GM23248 (cell line): ENCODE measurements at regions not wholly inside any gene's neighbourhood (a gene's known extent, or its start where the extent isn't known, plus 50 kb on each side); places are given as distances from the start of the nearest gene placed in this dataset.

Source experiments
- DNase-seq: peaks from one replicate; pipeline ENCODE4 v3.0.0-alpha.2; 2015
- H2AFZ ChIP-seq: fragments of 200-600 bp; sonication (generic); 2 replicates; pipeline ENCODE4 v1.6.1; 2016; ENCODE audit warnings: antibody characterized with exemption
- H3F3A ChIP-seq: fragments of 200-600 bp; sonication (generic); 2 replicates; pipeline ENCODE4 v1.6.1; 2016; ENCODE audit warnings: mild to moderate bottlenecking, antibody characterized with exemption, mixed run types; ENCODE audit not compliant: insufficient read depth
- H3K27ac ChIP-seq: fragments of 200-600 bp; sonication (generic); 2 replicates; pipeline ENCODE4 v1.5.1; 2016; ENCODE audit warnings: mild to moderate bottlenecking
- H3K27me3 ChIP-seq: fragments of 200-600 bp; sonication (generic); replicated peaks from 2 replicates; pipeline ENCODE4 v1.6.1; 2016; ENCODE audit warnings: mild to moderate bottlenecking; ENCODE audit not compliant: insufficient read depth
- H3K36me3 ChIP-seq: fragments of 200-600 bp; sonication (generic); 2 replicates; pipeline ENCODE4 v1.6.1; 2016; ENCODE audit warnings: low read depth, mild to moderate bottlenecking
- H3K4me1 ChIP-seq: fragments of 200-600 bp; sonication (generic); 2 replicates; pipeline ENCODE4 v1.6.1; 2016; ENCODE audit warnings: mild to moderate bottlenecking; ENCODE audit not compliant: insufficient read depth
- H3K4me2 ChIP-seq: fragments of 200-600 bp; sonication (generic); one replicate; pipeline ENCODE4 v1.6.1; 2016; ENCODE audit warnings: mild to moderate bottlenecking; ENCODE audit not compliant: unreplicated experiment
- H3K4me3 ChIP-seq: fragments of 200-600 bp; sonication (generic); 2 replicates; pipeline ENCODE4 v1.5.1; 2016; ENCODE audit warnings: mild to moderate bottlenecking
- H3K79me2 ChIP-seq: fragments of 200-600 bp; sonication (generic); 2 replicates; pipeline ENCODE4 v1.6.1; 2016; ENCODE audit warnings: mild to moderate bottlenecking; ENCODE audit not compliant: insufficient read depth
- H3K9ac ChIP-seq: fragments of 200-600 bp; sonication (generic); 2 replicates; pipeline ENCODE4 v1.6.1; 2016; ENCODE audit warnings: mild to moderate bottlenecking
- H3K9me2 ChIP-seq: fragments of 200-600 bp; sonication (generic); 2 replicates; pipeline ENCODE4 v1.6.1; 2016; ENCODE audit warnings: mixed run types, mild to moderate bottlenecking, moderate library complexity; ENCODE audit not compliant: insufficient read depth
- H3K9me3 ChIP-seq: fragments of 200-600 bp; sonication (generic); one replicate; pipeline ENCODE4 v1.6.1; 2017; ENCODE audit warnings: low read depth
- H4K20me1 ChIP-seq: fragments of 200-600 bp; sonication (generic); 2 replicates; pipeline ENCODE4 v1.6.0; 2016; ENCODE audit not compliant: insufficient read depth
- EZH2 ChIP-seq: fragments of 200-600 bp; sonication (generic); IDR thresholded peaks from 2 replicates; pipeline ENCODE4 v1.6.1; 2018; ENCODE audit warnings: antibody characterized with exemption, mild to moderate bottlenecking; ENCODE audit not compliant: insufficient read depth, poor library complexity, severe bottlenecking
- EZH2phosphoT487 ChIP-seq: fragments of 200-600 bp; sonication (generic); IDR thresholded peaks from 2 replicates; pipeline ENCODE4 v1.6.1; 2018; ENCODE audit warnings: antibody characterized with exemption, moderate library complexity, mild to moderate bottlenecking, low read depth; ENCODE audit not compliant: insufficient read depth
- WGBS, 2 experiments: methylation state at CpG; one replicate each; pipeline ENCODE4 v1.1.6; 2015 to 2017; ENCODE audit warnings: low lambda C conversion rate in 2 of 2, low coverage in 1 of 2; ENCODE audit errors: missing lambda C conversion rate in 2 of 2; 5-methylcytosine and 5-hydroxymethylcytosine counted together
- in situ Hi-C: fragments of 300-500 bp; cut with MboI; formaldehyde crosslinking; loops from 2 replicates; pipeline ENCODE4 v1.15.0; 2020

DNA sequence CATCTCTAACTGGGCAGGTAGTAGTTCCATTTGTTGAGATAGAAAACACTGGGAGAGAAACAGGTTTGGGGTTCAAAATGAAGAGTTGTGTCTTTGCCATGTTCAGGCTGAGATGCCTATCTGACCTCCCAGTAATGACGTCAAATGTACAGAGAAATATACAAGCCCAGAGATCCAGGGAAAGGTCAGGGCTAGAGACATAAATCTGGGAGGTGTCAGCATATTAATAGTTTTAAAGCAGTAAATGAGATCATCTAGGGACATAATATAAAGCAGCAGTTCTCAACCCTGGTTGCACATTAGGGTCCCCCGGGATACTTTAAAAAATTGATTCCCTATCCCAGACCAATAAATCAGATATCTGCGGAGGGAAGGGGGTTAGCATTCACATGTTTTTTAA lies 501.5 kb downstream of the UQCRFS1 start:
- peaks cover 16% of the 10 kb centered on the region for H3K27me3 ChIP-seq
- H3F3A ChIP-seq: no peaks in the 10 kb centered on the region
- H3K36me3 ChIP-seq: no peaks in the 10 kb centered on the region
- H3K4me2 ChIP-seq: no peak overlapping the region
- H3K4me1 ChIP-seq: no peaks in the 10 kb centered on the region
- H3K4me3 ChIP-seq: no peak overlapping the region
- no peak for DNase-seq
- H2AFZ ChIP-seq: no peak overlapping the region
- 7% methylated on average over 3 of the region's 3 CpGs for WGBS, 2 experiments
- H3K9ac ChIP-seq: no peak overlapping the region
- no peak overlapping the region for H3K27ac ChIP-seq
- no peaks in the 10 kb centered on the region for H4K20me1 ChIP-seq
- no peaks in the 10 kb centered on the region for H3K9me2 ChIP-seq
- no peaks in the 10 kb centered on the region for H3K79me2 ChIP-seq
- no peak for TF ChIP-seq EZH2phosphoT487
- no peak for TF ChIP-seq EZH2
- in situ Hi-C loops: loop anchor here (25.0 kb wide), 1 partner anchor 749 kb away; no protein-coding TSS in a partner anchor
- no peaks in the 10 kb centered on the region for H3K9me3 ChIP-seq

DNA sequence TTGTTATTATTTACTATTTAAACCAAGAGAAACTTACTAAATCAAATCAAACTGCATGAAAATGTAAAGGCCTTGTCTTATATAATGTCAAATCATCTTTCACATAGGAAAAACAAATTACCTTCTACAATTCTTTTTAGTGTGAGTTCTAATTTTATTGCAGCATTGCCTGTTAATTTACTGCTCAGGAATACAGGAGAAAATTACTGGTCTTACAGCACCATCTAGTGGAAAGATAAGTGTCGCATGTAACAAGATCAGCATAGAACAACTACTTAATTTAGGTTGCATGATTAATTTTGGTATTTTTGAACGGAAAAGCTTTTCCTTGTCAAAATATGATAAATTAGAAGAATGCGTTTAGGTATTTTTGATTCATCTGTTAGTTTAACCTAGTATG lies 502.7 kb downstream of the UQCRFS1 start:
- WGBS, 2 experiments: 0% methylated on average over 3 of the region's 3 CpGs
- Histone ChIP-seq H3K79me2 (no peaks in the 10 kb centered on the region), H2AFZ (no peak overlapping the region), H3K9me3 (no peaks in the 10 kb centered on the region), H3K4me3 (no peak overlapping the region), H3K36me3 (no peaks in the 10 kb centered on the region), H3F3A (peaks cover 2% of the 10 kb centered on the region; the same call in 1 of the 2 replicates), H3K27ac (no peak overlapping the region), H3K4me2 (no peak overlapping the region), H3K9ac (no peak overlapping the region), H3K27me3 (peaks cover 12% of the 10 kb centered on the region), H4K20me1 (no peaks in the 10 kb centered on the region), H3K4me1 (peaks cover 7% of the 10 kb centered on the region), H3K9me2 (no peaks in the 10 kb centered on the region)
- DNase-seq: peak; percentile 71
- in situ Hi-C loops: loop anchor here (25.0 kb wide), 1 partner anchor 748 kb away; no protein-coding TSS in a partner anchor
- TF ChIP-seq EZH2phosphoT487 (no peak), EZH2 (no peak)

DNA sequence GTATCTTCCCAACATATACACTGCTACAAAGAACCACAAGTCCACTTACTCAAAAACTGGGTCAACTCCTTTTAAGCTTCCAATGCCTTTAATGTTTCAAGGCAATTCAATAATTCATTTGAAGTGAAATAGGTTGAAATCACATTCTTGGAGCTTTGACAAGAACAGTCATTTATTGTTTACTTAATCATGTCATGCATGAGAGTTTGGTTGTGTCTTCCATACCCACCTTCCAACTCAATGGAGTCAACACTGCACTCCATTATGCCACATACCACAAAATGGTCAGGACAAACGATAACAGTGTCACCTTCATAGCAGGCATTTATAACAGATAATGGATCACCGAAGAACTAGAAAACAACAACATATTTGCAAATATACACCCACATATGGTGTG lies 506.3 kb downstream of the UQCRFS1 start:
- 94 to 97% methylated on average over 2 of the region's 2 CpGs for WGBS, 2 experiments

DNA sequence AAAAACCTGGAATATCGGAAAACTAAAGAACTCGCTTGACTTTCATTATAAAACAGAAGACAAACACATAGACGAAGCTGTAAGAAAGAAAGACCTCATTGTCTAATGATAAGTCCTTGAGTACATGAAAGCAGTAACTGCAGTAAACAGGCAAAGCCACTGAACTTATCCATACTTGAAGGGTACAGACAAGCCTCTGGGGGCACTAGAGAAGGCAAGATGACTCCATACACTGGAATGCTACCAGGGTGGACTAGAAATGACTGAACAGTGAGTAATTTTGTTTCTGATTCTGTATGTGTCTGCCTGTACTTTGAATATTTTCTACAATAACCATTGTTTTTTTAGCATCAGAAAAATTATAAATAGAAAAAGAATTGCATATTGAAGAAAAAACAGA lies 507.9 kb downstream of the UQCRFS1 start:
- TF ChIP-seq EZH2: no peak
- no peak for TF ChIP-seq EZH2phosphoT487
- Histone ChIP-seq H3K9me2 (no peaks in the 10 kb centered on the region), H3K27ac (no peak overlapping the region), H3K9ac (no peak overlapping the region), H2AFZ (0 out of 2 replicates have a peak overlapping the region, but pooled peaks have one; percentile 18), H3K9me3 (no peaks in the 10 kb centered on the region), H3K4me2 (peak overlapping the region; percentile 66), H4K20me1 (no peaks in the 10 kb centered on the region), H3K27me3 (no peaks in the 10 kb centered on the region), H3K36me3 (no peaks in the 10 kb centered on the region), H3K79me2 (no peaks in the 10 kb centered on the region), H3K4me1 (peaks cover 38% of the 10 kb centered on the region), H3F3A (peaks cover 17% of the 10 kb centered on the region), H3K4me3 (0 out of 2 replicates have a peak overlapping the region, but pooled peaks have one; percentile 3)
- 71 to 75% methylated on average over 3 of the region's 3 CpGs for WGBS, 2 experiments
- in situ Hi-C loops: loop anchor here (25.0 kb wide), 1 partner anchor 743 kb away; no protein-coding TSS in a partner anchor
- peak; percentile 93 for DNase-seq

More for the DNA sequence above, 506.3 kb downstream of the UQCRFS1 start:
- no peak for DNase-seq
- H3K36me3 ChIP-seq: no peaks in the 10 kb centered on the region
- H3K79me2 ChIP-seq: no peaks in the 10 kb centered on the region
- H3K4me1 ChIP-seq: peaks cover 26% of the 10 kb centered on the region
- in situ Hi-C loops: loop anchor here (25.0 kb wide), 1 partner anchor 744 kb away; no protein-coding TSS in a partner anchor
- no peak overlapping the region for H3K9ac ChIP-seq
- no peak overlapping the region for H3K27ac ChIP-seq
- H4K20me1 ChIP-seq: no peaks in the 10 kb centered on the region
- H2AFZ ChIP-seq: no peak overlapping the region
- H3K4me2 ChIP-seq: no peak overlapping the region
- H3K27me3 ChIP-seq: no peaks in the 10 kb centered on the region
- no peaks in the 10 kb centered on the region for H3K9me3 ChIP-seq
- TF ChIP-seq EZH2phosphoT487 (no peak), EZH2 (no peak)
- no peak overlapping the region for H3K4me3 ChIP-seq
- H3K9me2 ChIP-seq: no peaks in the 10 kb centered on the region
- peaks cover 10% of the 10 kb centered on the region; the same call in 1 of the 2 replicates for H3F3A ChIP-seq
